GM18858 (cell line): ENCODE measurements at regions not wholly inside any gene's neighbourhood (a gene's known extent, or its start where the extent isn't known, plus 50 kb on each side); places are given as distances from the start of the nearest gene placed in this dataset.

Source experiments
- ATAC-seq: cut with Tn5 transposase; IDR thresholded peaks from one replicate; pipeline ENCODE4 v1.9.1; 2021; ENCODE audit not compliant: unreplicated experiment

- ATAC-seq: no peak
These were observed 151.4 kb upstream of the TSHZ2 start for GRCh38 chr20:52820641-52821292.

GRCh38 chr20:52818491-52818890, 153.7 kb upstream of the TSHZ2 start:
- no peak for ATAC-seq

GRCh38 chr20:52817981-52818380, 154.2 kb upstream of the TSHZ2 start:
- ATAC-seq: no peak

GRCh38 chr20:52817511-52817910, 154.6 kb upstream of the TSHZ2 start:
- ATAC-seq: no peak

GRCh38 chr20:52814371-52814770, 157.8 kb upstream of the TSHZ2 start:
- ATAC-seq: no peak

- ATAC-seq: no peak
These were observed 159.8 kb upstream of the TSHZ2 start for GRCh38 chr20:52812231-52812847.

GRCh38 chr20:52809003-52809402, 163.2 kb upstream of the TSHZ2 start:
- no peak for ATAC-seq

GRCh38 chr20:52806918-52807317, 165.2 kb upstream of the TSHZ2 start:
- no peak for ATAC-seq

GRCh38 chr20:52805843-52806242, 166.3 kb upstream of the TSHZ2 start:
- ATAC-seq: no peak

GRCh38 chr20:52805296-52805571, 166.9 kb upstream of the TSHZ2 start:
- no peak for ATAC-seq

- ATAC-seq: no peak
These were observed 167.5 kb upstream of the TSHZ2 start for GRCh38 chr20:52804497-52805295.

- ATAC-seq: no peak
These were observed 170.5 kb upstream of the TSHZ2 start for GRCh38 chr20:52801628-52802006.

- ATAC-seq: no peak
These were observed 171.2 kb upstream of the TSHZ2 start for GRCh38 chr20:52800734-52801627.

GRCh38 chr20:52799130-52799529, 173.0 kb upstream of the TSHZ2 start:
- ATAC-seq: no peak

GRCh38 chr20:52798124-52798523, 174.0 kb upstream of the TSHZ2 start:
- ATAC-seq: no peak

GRCh38 chr20:52794853-52795252, 177.3 kb upstream of the TSHZ2 start:
- no peak for ATAC-seq

- no peak for ATAC-seq
These were observed 178.7 kb upstream of the TSHZ2 start for GRCh38 chr20:52793339-52793963.

GRCh38 chr20:52791091-52791490, 181.1 kb upstream of the TSHZ2 start:
- ATAC-seq: no peak

GRCh38 chr20:52789716-52790115, 182.4 kb upstream of the TSHZ2 start:
- ATAC-seq: no peak

- no peak for ATAC-seq
These were observed 184.2 kb upstream of the TSHZ2 start for GRCh38 chr20:52787962-52788361.

- no peak for ATAC-seq
These were observed 184.9 kb upstream of the TSHZ2 start for GRCh38 chr20:52787216-52787615.
